ENCODE measurements at regions not wholly inside any gene's neighbourhood (a gene's known extent, or its start where the extent isn't known, plus 50 kb on each side); places are given as distances from the start of the nearest gene placed in this dataset.
A peak's percentile ranks its signal among the peaks of the same experiment; 100 is the strongest.

DNA sequence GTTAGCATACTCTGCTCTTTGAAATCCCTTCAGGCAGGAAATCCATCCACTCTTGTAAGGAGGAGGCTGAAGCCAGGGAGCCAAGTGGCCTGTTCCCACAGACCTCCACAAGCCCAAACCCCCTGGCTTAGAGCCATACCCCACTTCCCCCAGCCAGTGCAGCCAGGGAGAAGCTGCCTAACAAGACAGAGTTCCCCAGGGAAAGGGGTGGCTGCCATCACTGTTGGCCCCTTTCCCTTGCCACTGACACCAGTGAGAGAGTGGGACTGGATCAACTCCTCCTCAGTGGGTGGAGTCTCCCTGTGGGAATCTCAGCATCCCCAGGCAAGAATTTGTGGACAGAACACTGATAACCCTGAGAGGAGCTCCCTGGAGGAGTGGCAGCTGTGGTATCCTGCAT lies 389.4 kb downstream of the PABPC4L start:
- in situ Hi-C loops (cut with HindIII; ENCODE audit: low pct_unique_long_range_greater_than_20kb, low sequenced_read_pairs): no loop called here
- no peak for DNase-seq (ENCODE audit: low read depth, low spot score)

DNA sequence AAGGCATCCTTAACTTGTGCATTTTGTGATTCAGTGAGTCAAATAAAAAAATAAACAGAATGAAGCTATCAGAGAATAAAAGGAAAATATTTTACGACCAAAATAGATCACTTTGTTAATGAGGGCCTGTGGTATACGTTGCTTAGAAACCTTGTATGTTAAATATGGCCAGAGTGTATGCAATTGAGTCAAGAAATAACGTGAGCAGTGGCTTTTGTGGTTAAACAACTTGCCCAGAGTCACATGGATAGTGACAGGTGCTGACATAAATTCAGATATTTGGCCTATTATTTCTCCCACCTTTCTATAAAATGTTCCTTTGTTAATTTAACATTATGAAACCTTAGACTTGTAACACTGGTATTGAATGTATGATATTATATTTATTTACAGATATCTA lies 393.4 kb downstream of the PABPC4L start:
- in situ Hi-C loops (cut with HindIII; ENCODE audit: low pct_unique_long_range_greater_than_20kb, low sequenced_read_pairs): no loop called here
- DNase-seq (ENCODE audit: low read depth, low spot score): no peak

DNA sequence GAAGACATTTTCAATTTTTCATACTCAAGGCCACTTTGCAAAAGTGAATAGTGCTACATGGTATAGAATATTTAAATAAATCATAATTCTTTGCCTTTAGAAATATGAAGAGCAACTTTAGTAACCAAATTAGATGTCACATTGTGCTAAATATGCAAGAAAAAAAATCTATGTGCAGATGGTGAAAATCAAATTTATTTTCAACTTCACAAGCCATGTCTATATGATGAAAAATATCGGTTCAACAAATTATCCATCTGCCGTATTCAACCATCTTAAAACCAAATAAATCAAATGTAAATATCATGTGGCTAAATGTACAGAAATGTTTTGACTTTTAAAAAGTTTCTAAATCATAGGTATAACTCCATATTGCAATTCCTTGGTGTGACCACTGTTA lies 398.2 kb downstream of the PABPC4L start:
- in situ Hi-C loops (cut with HindIII; ENCODE audit: low pct_unique_long_range_greater_than_20kb, low sequenced_read_pairs): no loop called here
- no peak for DNase-seq (ENCODE audit: low read depth, low spot score)

DNA sequence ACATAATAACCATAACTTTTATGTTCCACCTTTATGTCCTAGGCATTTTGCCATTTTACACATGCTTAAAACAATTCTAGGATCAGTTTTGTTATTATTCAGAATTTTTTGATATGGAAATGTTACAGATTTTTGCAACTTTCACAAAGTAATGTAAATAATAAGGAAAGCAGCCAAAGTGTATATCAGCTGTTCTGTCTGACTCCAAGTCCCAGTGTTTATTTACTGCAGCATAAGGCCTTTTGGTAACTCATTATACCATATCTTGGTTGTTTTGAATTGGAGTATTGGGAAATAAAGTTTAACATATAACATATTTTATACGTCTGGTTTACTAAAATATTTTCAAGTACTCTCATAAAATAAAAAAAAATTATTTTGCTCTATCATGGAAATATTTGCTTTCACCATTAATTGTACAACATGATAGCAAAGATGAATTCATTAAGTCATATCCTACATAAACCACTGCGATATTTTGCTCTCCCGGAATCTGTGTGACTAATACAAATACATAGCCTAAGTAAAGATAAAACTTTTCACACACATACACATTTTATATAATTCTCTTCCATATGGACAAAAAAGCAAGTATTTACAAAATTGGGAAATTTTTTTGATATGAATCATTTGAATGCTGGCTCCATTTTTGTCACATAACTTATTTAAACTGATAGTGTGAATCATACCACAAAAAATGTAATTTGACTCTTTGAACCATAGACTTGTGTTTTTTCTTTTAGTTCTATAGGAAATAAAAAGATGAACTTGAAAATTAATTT lies 399.0 kb downstream of the PABPC4L start:
- in situ Hi-C loops (cut with HindIII; ENCODE audit: low pct_unique_long_range_greater_than_20kb, low sequenced_read_pairs): no loop called here
- no peak for DNase-seq (ENCODE audit: low read depth, low spot score)

DNA sequence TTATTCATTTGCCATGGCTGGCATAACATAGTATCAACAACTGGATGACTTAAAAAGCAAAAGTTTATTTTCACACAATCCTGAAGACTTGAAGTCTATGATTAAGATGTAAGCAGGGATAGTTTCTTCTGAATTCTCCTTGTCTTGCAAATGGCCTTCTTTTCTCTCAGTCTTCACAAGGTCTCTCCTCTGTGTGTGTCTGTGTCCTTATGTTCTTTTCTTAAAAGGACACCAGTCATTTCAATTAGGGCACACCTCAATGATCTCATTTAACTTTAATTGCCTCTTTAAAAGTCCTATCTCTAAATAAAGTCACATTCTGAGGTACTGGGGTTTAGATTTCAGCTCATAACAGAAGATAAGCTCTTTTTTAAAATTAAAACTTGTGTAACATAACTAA lies 399.7 kb downstream of the PABPC4L start:
- no peak for DNase-seq (ENCODE audit: low read depth, low spot score)
- in situ Hi-C loops (cut with HindIII; ENCODE audit: low pct_unique_long_range_greater_than_20kb, low sequenced_read_pairs): no loop called here

DNA sequence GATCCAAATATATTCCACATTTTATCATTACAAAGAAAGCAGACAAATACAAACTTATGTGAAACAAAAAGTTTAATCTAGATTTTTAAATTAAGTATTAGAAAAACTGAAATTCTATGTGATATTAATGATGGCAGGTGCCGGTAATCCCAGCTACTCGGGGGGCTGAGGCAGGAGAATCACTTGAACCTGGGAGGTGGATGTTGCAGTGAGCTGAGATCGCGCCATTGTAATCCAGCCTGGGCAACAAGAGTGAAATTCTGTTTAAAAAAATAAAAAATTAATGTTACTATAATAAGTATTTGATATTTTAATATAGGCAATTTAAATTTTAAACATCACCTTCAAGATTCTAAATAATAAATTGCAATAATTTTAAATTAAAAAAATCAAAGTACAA lies 400.6 kb downstream of the PABPC4L start:
- in situ Hi-C loops (cut with HindIII; ENCODE audit: low pct_unique_long_range_greater_than_20kb, low sequenced_read_pairs): no loop called here
- no peak for DNase-seq (ENCODE audit: low read depth, low spot score)

DNA sequence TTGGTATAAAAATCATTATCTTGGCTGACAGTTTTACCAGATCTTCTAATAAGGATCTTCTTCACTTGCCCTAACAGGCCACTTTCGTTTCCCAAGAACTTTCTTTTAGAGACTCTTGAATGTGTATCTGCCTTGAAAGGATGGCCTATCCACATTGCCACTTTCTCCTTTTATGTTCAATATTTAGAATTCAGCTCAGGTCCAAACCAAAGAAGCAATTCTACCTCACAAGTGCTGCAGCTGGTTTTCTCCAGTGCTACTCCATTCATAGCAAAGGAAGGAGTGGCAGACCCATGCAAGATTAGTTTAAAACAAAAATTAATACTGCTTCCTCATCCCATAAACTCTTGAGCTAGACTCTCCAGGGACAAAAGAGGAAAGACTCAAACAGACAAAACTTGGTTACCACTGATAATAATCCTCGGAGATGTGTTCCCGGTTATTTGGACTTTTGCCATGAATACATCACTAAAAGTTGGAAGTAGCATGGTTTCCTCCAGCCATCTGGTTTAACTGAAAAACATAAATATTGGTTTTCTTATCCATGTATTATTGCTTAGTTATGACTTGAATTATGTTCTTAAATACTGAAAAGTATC lies 401.8 kb downstream of the PABPC4L start:
- DNase-seq (ENCODE audit: low read depth, low spot score): no peak
- in situ Hi-C loops (cut with HindIII; ENCODE audit: low pct_unique_long_range_greater_than_20kb, low sequenced_read_pairs): no loop called here

DNA sequence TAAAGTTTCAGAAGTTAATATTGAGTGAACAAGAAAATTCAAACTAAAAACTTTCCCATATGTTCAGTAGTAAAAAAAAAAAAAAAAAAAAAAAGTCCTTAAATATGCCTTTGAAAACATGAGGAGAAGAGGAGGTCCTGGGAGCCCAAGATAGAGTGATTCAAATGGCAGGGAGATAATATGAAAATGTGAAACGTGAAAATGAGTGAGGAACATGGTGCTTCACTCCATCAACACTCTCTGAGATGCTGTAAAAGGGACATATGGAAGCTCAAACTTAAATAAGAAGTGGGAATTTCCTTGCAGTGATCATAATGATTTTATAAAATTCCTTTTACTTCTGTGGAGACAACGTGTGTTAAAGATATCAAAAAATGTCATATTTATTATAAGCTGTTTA lies 423.9 kb downstream of the PABPC4L start:
- no peak for DNase-seq (ENCODE audit: low read depth, low spot score)
- in situ Hi-C loops (cut with HindIII; ENCODE audit: low pct_unique_long_range_greater_than_20kb, low sequenced_read_pairs): no loop called here

DNA sequence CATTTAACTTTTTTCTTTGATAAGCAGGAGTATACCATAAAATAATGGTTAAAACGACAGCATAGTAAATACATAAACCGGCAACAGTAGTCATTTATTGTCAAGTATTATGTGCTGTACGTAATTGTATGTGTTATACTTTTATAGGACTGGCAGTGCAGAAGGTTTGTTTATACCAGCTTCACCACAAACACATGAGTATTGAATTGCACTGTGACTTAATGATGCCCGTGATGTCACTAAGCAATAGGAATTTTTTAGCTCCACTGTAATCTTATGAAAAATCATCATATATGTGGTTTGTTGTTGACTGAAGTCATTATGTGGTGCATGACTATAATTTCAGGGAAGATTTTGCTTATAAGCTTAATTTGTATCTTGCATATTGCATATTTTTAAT lies 424.6 kb downstream of the PABPC4L start:
- DNase-seq (ENCODE audit: low read depth, low spot score): no peak
- in situ Hi-C loops (cut with HindIII; ENCODE audit: low pct_unique_long_range_greater_than_20kb, low sequenced_read_pairs): no loop called here

DNA sequence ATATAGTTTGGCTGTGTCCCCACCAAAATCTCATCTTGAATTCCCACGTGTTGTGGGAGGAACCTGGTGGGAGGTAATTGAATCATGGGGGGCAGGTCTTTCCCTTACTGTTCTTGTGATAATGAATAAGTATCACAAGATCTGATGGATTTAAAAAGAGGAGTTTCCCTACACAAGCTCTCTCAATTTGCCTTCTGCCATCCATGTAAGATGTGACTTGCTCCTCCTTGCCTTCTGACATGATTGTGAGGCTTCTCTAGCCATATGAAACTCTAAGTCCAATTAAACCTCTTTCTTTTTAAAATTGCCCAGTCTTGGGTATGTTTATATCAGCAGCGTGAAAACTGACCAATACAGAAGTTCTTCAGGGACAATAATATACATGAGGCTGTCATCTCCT lies 425.1 kb downstream of the PABPC4L start:
- in situ Hi-C loops (cut with HindIII; ENCODE audit: low pct_unique_long_range_greater_than_20kb, low sequenced_read_pairs): no loop called here
- no peak for DNase-seq (ENCODE audit: low read depth, low spot score)

DNA sequence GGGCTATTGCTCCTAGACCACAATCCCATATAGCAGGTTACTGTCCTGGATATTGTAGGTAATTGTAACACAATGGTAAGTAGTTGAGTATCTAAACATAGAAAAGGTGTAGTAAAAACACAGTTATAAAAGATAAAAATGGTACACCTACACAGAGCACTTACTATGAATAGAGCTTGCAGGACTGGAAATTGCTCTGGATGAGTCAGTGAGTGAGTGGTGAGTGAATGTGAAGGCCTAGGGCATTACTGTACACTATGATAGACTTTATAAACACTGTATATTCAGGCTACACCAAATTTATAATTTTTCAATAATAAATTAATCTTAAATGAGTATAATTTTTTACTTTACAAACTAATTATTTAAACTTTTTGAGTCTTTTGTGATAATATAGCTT lies 425.7 kb downstream of the PABPC4L start:
- in situ Hi-C loops (cut with HindIII; ENCODE audit: low pct_unique_long_range_greater_than_20kb, low sequenced_read_pairs): no loop called here
- no peak for DNase-seq (ENCODE audit: low read depth, low spot score)

DNA sequence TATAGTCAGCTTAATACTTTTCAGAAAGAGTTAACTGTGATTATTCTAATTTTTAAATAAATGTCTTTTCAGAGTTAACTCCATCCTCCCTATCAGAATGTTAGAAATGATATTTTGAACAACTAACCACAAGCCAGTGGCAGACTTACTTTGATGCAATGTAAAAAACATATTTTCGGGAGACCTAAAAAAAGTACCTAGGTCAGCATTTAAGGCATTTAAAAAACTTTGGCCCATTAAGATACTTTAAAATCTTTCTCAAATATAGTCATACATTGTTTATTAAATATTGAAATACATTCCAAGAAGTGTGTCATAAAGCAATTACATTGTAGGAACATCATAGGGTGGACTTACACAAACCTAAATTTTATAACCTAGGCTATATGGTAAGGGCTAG lies 426.1 kb downstream of the PABPC4L start:
- in situ Hi-C loops (cut with HindIII; ENCODE audit: low pct_unique_long_range_greater_than_20kb, low sequenced_read_pairs): no loop called here
- DNase-seq (ENCODE audit: low read depth, low spot score): no peak

DNA sequence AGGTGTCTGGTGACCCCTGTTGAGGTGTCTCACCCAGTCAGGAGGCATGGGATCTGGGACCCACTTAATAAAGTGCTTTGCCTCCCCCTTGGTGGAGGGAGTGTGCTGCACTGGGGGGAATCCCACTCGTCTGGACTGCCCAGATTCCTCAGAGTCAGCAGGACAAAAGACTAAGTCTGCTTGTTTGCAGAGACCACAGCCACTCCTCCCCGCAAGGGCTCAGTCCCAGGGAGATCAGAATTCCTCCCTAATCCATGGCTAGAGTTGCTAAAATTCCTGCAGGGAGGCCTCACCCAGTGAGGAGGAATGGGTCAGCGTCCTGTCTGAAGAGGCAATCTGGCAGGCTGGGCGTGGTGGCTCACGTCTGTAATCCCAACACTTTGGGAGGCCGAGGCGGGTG lies 442.2 kb downstream of the PABPC4L start:
- no peak for DNase-seq (ENCODE audit: low read depth, low spot score)
- in situ Hi-C loops (cut with HindIII; ENCODE audit: low pct_unique_long_range_greater_than_20kb, low sequenced_read_pairs): no loop called here

DNA sequence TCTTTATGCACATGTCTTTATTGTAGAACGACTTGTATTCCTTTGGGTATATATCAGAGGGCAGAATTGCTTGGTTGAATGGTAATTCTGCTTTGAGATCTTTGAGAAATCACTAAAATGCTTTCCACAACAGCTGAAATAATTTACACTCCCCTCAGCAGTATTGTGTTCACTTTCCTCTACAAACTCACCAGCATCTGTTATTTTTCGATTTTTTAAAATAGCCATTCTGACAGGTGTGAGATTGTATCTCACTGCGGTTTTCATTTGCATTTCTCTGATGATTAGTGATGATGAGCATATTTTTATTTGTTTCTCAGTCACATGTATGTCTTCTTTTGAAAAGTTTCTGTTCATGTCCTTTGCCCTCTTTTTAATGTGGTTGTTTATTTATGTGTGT lies 459.8 kb downstream of the PABPC4L start:
- DNase-seq (ENCODE audit: low read depth, low spot score): no peak
- in situ Hi-C loops (cut with HindIII; ENCODE audit: low pct_unique_long_range_greater_than_20kb, low sequenced_read_pairs): no loop called here

DNA sequence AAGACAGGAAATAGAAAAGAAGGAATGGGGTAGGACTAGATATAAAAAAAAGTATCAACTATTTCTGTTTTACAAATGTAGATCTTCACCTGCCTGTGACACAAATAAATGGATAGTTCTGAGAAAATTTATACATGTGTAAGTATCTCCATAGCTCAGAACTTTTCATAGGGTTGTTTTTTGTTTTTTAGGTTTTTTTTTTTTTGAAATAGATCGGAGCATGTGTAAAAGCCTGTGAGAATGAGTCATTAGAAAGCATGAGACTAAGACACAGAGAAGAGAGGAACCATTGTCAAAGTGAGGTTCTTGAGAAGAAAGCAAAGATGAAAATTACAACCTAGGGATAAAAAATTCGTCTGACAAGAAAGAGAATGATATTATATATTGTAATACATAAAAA lies 481.6 kb downstream of the PABPC4L start:
- in situ Hi-C loops (cut with HindIII; ENCODE audit: low pct_unique_long_range_greater_than_20kb, low sequenced_read_pairs): no loop called here
- peak; percentile 63 for DNase-seq (ENCODE audit: low read depth, low spot score)

DNA sequence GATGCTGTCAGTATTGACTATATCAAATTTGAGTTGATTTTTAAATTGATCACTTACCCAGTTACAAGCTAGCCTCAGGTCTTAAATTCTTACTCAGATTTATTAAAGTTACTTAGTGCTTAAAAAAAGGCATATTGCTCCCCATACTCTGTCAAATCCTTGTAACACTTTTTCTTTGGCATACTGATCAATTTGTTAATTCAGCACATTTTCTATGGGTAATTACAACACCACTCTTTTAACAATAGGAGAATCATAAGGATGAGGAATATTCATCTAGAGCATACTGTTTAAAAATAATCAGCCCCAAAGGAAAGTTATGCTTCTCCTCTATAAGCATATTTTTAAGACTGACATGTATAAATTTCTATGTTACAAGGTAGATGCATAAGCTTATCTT lies 482.5 kb downstream of the PABPC4L start:
- DNase-seq (ENCODE audit: low read depth, low spot score): no peak
- in situ Hi-C loops (cut with HindIII; ENCODE audit: low pct_unique_long_range_greater_than_20kb, low sequenced_read_pairs): no loop called here

DNA sequence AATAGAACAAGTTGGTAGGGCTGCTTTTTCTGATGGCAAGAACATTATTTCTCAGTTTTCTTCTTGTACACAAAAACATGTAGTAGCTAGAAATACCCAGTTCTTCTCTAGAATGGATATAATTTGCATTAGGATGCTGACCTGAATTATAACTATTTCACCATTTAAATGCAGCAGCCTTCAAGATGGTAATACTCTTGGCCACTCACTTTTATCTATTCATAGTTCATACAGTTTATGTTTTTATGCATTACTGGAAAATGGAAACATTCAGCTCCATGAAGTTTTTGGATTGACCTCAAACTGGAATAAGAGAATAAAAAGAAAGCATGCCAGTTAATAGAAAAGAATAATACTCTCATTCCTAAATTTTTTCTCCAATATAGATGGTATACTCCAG lies 487.4 kb downstream of the PABPC4L start:
- in situ Hi-C loops (cut with HindIII; ENCODE audit: low pct_unique_long_range_greater_than_20kb, low sequenced_read_pairs): no loop called here
- no peak for DNase-seq (ENCODE audit: low read depth, low spot score)

DNA sequence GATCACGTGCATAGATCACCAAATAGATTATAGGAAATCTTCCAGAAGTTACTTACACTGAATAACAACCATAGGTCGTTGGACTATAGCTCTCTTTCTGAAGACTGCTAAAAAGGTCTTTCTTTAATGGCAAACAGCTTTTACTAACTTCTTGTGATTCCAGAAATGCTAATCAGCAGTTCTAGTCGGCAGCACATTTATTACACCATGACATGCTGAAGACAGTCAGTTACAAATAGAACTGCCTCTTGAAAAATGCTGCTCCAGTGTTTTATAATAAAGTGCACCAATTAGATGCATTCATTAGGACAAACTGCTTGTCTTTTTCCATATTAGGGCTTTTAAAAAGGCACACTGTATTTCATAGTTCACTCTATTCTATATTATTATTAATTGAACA lies 488.2 kb downstream of the PABPC4L start:
- in situ Hi-C loops (cut with HindIII; ENCODE audit: low pct_unique_long_range_greater_than_20kb, low sequenced_read_pairs): no loop called here
- no peak for DNase-seq (ENCODE audit: low read depth, low spot score)

DNA sequence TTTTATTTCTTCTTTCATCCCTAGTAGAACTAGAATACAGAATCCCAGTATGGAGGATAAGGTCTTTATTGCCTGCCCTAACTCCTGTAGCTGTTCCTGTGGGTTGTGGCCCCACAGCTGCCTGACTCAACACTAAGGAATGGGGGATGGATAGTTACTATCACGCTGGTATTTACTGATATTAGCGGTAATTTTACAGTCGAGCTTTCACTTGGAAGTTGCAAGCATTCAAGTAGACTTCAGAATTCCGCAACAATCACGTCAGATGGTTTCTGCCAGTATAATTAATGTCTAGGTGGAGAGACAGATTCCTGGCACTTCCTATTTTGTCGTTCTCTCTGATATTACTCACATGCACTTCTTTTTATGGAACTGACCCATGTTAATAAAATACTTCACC lies 489.8 kb downstream of the PABPC4L start:
- in situ Hi-C loops (cut with HindIII; ENCODE audit: low pct_unique_long_range_greater_than_20kb, low sequenced_read_pairs): no loop called here
- no peak for DNase-seq (ENCODE audit: low read depth, low spot score)

DNA sequence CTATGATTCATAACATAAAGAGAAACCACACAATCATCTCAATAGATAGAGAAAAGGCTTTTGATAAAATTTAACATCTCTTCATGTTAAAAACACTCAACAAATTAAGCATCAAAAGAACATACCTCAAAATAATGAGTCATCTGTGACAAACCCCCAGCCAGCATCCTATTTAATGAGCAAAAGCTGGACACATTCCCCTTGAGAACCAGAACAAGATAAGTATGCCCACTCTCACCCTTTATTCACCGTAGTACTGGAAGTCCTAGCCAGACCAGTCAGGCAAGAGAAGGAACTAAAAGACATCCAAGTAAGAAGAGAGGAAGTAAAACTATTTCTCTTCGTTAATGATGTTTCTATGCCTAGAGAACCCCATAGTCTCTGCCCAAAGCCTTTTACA lies 507.2 kb downstream of the PABPC4L start:
- in situ Hi-C loops (cut with HindIII; ENCODE audit: low pct_unique_long_range_greater_than_20kb, low sequenced_read_pairs): no loop called here
- DNase-seq (ENCODE audit: low read depth, low spot score): no peak
